ENCODE measurements at regions not wholly inside any gene's neighbourhood (a gene's known extent, or its start where the extent isn't known, plus 50 kb on each side); places are given as distances from the start of the nearest gene placed in this dataset.

DNA sequence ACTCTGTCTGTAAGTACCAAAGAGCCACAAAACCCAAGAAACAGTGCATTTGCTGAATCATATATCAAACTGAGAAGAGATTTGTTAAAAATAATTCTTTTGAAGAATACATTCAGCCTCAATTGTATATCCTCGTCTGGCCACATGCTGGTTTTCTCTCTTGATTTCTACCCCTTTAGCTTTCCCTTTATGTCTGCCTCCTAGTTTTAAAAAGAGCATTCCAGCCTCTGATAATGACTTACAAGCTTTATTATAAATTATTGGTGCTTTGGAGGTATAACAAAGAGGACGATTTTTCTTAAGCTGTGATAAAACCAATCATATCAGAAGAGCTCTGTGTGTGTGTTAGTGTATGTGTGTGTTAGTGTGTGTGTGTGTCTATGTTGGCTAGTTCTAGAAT is 70.4 kb upstream of the ROBO2 start (continued):
- TF ChIP-seq ZNF518A (tag by site-specific recombination; conservative IDR thresholded peaks at IDR 0.05; ENCODE audit: low read depth): no peak

DNA sequence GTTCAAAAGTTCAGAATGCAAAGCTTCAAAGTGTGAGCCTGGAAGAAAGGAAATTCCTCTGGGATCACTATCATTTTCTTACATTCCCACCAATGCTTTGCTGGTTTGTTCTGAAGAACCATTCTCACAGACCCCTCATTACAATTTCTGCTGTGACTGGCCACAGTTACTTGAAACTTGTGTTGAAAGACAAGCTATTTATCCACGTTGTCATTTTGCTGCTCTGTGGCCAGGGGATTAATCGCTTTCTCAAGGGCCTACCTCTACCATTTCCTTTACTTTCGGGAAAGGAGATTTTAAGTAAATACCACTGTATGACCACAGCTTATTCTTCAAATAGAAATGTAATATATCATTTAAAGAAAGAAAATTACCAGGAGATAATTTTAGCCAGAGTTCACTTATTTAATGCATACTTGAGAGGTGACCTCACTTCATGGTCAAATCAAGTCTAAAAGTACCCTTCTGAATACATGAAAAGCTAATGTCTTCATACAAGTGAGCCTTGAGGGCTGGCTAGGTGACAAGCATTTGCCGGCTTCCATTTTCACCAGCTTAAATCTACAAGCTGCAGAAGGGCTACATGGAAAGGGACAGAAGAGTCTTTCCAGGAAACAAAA is 69.8 kb upstream of the ROBO2 start:
- Histone ChIP-seq H3K36me3 (ENCODE audit: control insufficient read depth in 2 of 2, insufficient read depth in 1 of 2, low read length in 2 of 2) (no peaks in the 10 kb centered on the region), H3K9me3 (ENCODE audit: control insufficient read depth, insufficient read depth, low read depth, low read length) (no peaks in the 10 kb centered on the region), H3K4me1 (ENCODE audit: control insufficient read depth, insufficient read depth, low read length) (no peaks in the 10 kb centered on the region), H3K4me3 (ENCODE audit: low read depth, low read length) (no peak overlapping the region), H3K27ac (ENCODE audit: extremely low read depth, low read depth, low read length) (no peak overlapping the region)
- TF ChIP-seq GLIS1 (tag by site-specific recombination; IDR thresholded peaks at IDR 0.05): no peak
- no peak for TF ChIP-seq ZIC2 (tag by site-specific recombination; IDR thresholded peaks at IDR 0.05)
- TF ChIP-seq AEBP2 (tag by site-specific recombination; IDR thresholded peaks at IDR 0.05; ENCODE audit: borderline replicate concordance): no peak
- no peak for TF ChIP-seq IKZF3 (tag by site-specific recombination; IDR thresholded peaks at IDR 0.05)
- no peak for TF ChIP-seq ZNF626 (tag by site-specific recombination; IDR thresholded peaks at IDR 0.05)
- no peak for TF ChIP-seq ZNF518A (tag by site-specific recombination; conservative IDR thresholded peaks at IDR 0.05; ENCODE audit: low read depth)
- TF ChIP-seq PRDM10 (tag by site-specific recombination; IDR thresholded peaks at IDR 0.05): no peak
- no peak for TF ChIP-seq ZNF292 (tag by site-specific recombination; IDR thresholded peaks at IDR 0.05; ENCODE audit: borderline replicate concordance, low read depth)
- TF ChIP-seq ZNF221 (tag by site-specific recombination; IDR thresholded peaks at IDR 0.05; ENCODE audit: borderline replicate concordance): no peak
- TF ChIP-seq KLF16 (tag by site-specific recombination; IDR thresholded peaks at IDR 0.05): no peak
- no peak for TF ChIP-seq ZNF664 (tag by site-specific recombination; IDR thresholded peaks at IDR 0.05)
- TF ChIP-seq ZNF791 (tag by site-specific recombination; IDR thresholded peaks at IDR 0.05): no peak
- TF ChIP-seq ZFP41 (tag by site-specific recombination; IDR thresholded peaks at IDR 0.05; ENCODE audit: borderline replicate concordance): no peak
- TF ChIP-seq ZNF544 (tag by site-specific recombination; IDR thresholded peaks at IDR 0.05): no peak
- no peak for TF ChIP-seq HOXD13 (CRISPR knock-in tag; IDR thresholded peaks at IDR 0.05; ENCODE audit: borderline replicate concordance)
- TF ChIP-seq ZNF629 (tag by site-specific recombination; IDR thresholded peaks at IDR 0.05): no peak
- TF ChIP-seq ZNF423 (tag by site-specific recombination; IDR thresholded peaks at IDR 0.05): no peak
- ChIA-PET CTCF (no interaction called here), POLR2A (no interaction called here)
